ENCODE measurements at regions not wholly inside any gene's neighbourhood (a gene's known extent, or its start where the extent isn't known, plus 50 kb on each side); places are given as distances from the start of the nearest gene placed in this dataset.

- TF ChIP-seq GLIS3 (CRISPR knock-in tag; IDR thresholded peaks at IDR 0.05) (no peak), TOX (CRISPR knock-in tag; IDR thresholded peaks at IDR 0.05; ENCODE audit: borderline replicate concordance) (no peak), CSDC2 (CRISPR knock-in tag; IDR thresholded peaks at IDR 0.05) (no peak)
Observed at GRCh38 chr6:94535798-94536197, 1041.5 kb upstream of the MANEA start.

DNA sequence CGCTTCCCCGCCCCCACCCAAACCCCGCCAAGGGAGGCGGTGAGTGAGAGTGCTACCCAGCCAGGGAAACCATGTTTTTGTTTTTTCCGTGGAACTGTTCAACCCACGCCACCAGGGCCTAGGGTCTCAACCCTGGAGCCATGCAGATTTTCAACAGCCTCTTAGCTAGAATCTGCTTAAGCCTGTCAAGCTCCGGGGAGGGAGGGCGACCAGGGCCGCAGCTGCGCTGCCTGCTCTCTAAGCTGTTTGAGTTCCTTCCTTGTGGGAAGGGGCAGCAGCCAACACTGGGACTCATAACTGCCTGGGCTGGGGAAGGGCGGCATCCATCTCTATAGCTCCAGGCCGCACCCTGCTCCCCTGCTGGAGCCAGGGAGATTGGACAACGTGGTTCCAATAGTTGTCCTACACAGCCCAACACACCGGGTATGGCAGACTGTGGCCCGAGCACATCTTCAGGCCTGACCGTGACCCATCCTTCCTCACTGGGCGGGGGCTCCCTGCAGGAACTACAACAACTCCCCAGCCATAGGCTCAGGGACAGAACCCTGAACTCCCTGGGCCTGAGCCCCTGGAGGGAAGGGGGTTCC, 1065.7 kb upstream of the MANEA start:
- no peak for ATAC-seq
- TF ChIP-seq SNAI2 (CRISPR knock-in tag; IDR thresholded peaks at IDR 0.05): no peak
- TF ChIP-seq RARB (CRISPR knock-in tag; IDR thresholded peaks at IDR 0.05): no peak
- TF ChIP-seq ISL1 (CRISPR knock-in tag; IDR thresholded peaks at IDR 0.05): no peak
- TF ChIP-seq, protein P1, sequence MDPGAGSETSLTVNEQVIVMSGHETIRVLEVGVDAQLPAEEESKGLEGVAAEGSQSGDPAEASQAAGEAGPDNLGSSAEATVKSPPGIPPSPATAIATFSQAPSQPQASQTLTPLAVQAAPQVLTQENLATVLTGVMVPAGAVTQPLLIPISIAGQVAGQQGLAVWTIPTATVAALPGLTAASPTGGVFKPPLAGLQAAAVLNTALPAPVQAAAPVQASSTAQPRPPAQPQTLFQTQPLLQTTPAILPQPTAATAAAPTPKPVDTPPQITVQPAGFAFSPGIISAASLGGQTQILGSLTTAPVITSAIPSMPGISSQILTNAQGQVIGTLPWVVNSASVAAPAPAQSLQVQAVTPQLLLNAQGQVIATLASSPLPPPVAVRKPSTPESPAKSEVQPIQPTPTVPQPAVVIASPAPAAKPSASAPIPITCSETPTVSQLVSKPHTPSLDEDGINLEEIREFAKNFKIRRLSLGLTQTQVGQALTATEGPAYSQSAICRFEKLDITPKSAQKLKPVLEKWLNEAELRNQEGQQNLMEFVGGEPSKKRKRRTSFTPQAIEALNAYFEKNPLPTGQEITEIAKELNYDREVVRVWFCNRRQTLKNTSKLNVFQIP (CRISPR knock-in tag; IDR thresholded peaks at IDR 0.05; ENCODE audit: borderline replicate concordance, low read depth): no peak
- TF ChIP-seq BACH2 (CRISPR knock-in tag; IDR thresholded peaks at IDR 0.05; ENCODE audit: borderline replicate concordance): no peak
- no peak for TF ChIP-seq OSR1 (CRISPR knock-in tag; IDR thresholded peaks at IDR 0.05)
- TF ChIP-seq ARNTL (CRISPR knock-in tag; IDR thresholded peaks at IDR 0.05; ENCODE audit: borderline replicate concordance, low read depth): no peak
- TF ChIP-seq TCF4 (CRISPR knock-in tag; IDR thresholded peaks at IDR 0.05; ENCODE audit: borderline replicate concordance): no peak
- no peak for TF ChIP-seq TOX (CRISPR knock-in tag; IDR thresholded peaks at IDR 0.05; ENCODE audit: borderline replicate concordance)
- no peak for TF ChIP-seq GLIS3 (CRISPR knock-in tag; IDR thresholded peaks at IDR 0.05)
- TF ChIP-seq ESRRG (CRISPR knock-in tag; IDR thresholded peaks at IDR 0.05): no peak
- no peak for TF ChIP-seq ZFP30 (CRISPR knock-in tag; IDR thresholded peaks at IDR 0.05)
- TF ChIP-seq CSDC2 (CRISPR knock-in tag; IDR thresholded peaks at IDR 0.05): no peak
- TF ChIP-seq ZC3H10 (CRISPR knock-in tag; IDR thresholded peaks at IDR 0.05): no peak
- no peak for TF ChIP-seq ZNF8 (CRISPR knock-in tag; IDR thresholded peaks at IDR 0.05)
- TF ChIP-seq ZNF70 (CRISPR knock-in tag; IDR thresholded peaks at IDR 0.05): no peak
- TF ChIP-seq, protein P2, sequence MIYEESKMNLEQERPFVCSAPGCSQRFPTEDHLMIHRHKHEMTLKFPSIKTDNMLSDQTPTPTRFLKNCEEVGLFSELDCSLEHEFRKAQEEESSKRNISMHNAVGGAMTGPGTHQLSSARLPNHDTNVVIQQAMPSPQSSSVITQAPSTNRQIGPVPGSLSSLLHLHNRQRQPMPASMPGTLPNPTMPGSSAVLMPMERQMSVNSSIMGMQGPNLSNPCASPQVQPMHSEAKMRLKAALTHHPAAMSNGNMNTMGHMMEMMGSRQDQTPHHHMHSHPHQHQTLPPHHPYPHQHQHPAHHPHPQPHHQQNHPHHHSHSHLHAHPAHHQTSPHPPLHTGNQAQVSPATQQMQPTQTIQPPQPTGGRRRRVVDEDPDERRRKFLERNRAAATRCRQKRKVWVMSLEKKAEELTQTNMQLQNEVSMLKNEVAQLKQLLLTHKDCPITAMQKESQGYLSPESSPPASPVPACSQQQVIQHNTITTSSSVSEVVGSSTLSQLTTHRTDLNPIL (CRISPR knock-in tag; IDR thresholded peaks at IDR 0.05; ENCODE audit: low read depth): no peak

More at GRCh38 chr6:94535798-94536197, 1041.5 kb upstream of the MANEA start:
- no peak for ATAC-seq

DNA sequence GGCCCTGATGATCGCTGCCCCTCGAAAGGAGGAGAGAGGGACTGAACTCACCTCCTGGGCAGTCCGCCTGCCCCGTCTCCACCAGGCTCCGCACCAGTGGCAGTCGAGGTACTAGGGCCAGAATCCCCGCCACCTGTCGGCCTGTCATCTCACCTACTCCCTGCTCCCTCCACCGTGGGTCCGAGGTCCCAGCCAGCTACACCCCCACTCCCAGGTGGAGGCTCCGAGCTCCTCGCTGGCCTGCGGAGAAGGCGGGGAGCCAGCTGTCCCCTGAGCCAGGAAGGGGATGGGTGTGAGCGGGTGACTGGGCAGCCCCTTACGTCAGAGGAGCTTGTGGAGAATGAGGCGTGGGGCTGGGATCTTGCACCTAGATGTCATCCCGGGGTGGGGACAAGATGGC, 1066.5 kb upstream of the MANEA start:
- ATAC-seq: no peak
- TF ChIP-seq ZNF70 (CRISPR knock-in tag; IDR thresholded peaks at IDR 0.05) (no peak), ZNF8 (CRISPR knock-in tag; IDR thresholded peaks at IDR 0.05) (no peak), ISL1 (CRISPR knock-in tag; IDR thresholded peaks at IDR 0.05) (no peak), ZFP3 (CRISPR knock-in tag; IDR thresholded peaks at IDR 0.05) (no peak), ZFP30 (CRISPR knock-in tag; IDR thresholded peaks at IDR 0.05) (no peak), BACH2 (CRISPR knock-in tag; IDR thresholded peaks at IDR 0.05; ENCODE audit: borderline replicate concordance) (no peak), ZNF565 (CRISPR knock-in tag; conservative IDR thresholded peaks at IDR 0.05; ENCODE audit: low read depth) (no peak), TCF4 (CRISPR knock-in tag; IDR thresholded peaks at IDR 0.05; ENCODE audit: borderline replicate concordance) (no peak), OSR1 (CRISPR knock-in tag; IDR thresholded peaks at IDR 0.05) (no peak), ESRRG (CRISPR knock-in tag; IDR thresholded peaks at IDR 0.05) (no peak), RARB (CRISPR knock-in tag; IDR thresholded peaks at IDR 0.05) (no peak), GLIS3 (CRISPR knock-in tag; IDR thresholded peaks at IDR 0.05) (no peak), CSDC2 (CRISPR knock-in tag; IDR thresholded peaks at IDR 0.05) (no peak)
- TF ChIP-seq, protein P2 (CRISPR knock-in tag; IDR thresholded peaks at IDR 0.05; ENCODE audit: low read depth): no peak

DNA sequence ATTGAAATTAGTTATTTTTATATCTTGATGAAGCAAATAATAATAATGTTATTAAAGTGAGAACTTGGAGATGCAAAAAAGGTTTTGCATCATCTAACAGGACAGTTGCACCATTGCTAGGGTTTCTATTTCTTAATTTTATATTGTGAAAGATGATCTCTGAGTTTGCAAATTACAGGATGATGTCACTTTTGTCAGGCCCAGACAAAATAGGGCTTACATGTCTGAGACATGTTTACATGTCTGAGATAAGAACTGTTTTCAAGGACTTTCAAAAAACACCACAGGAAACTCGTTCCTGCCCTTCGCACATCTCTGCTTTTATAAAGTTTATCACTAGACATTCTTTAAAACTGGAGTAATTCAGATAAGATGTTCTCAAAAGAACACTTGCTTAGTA, 1075.8 kb upstream of the MANEA start:
- TF ChIP-seq ARNTL (CRISPR knock-in tag; IDR thresholded peaks at IDR 0.05; ENCODE audit: borderline replicate concordance, low read depth) (no peak), ZNF70 (CRISPR knock-in tag; IDR thresholded peaks at IDR 0.05) (no peak), TSHZ2 (CRISPR knock-in tag; IDR thresholded peaks at IDR 0.05) (no peak)
- TF ChIP-seq, protein P2 (CRISPR knock-in tag; IDR thresholded peaks at IDR 0.05; ENCODE audit: low read depth): no peak
- ATAC-seq: no peak

Data from SK-N-SH treated with all-trans-retinoic acid at 6 μM for 48 hours (cell line).